ENCODE measurements at regions not wholly inside any gene's neighbourhood (a gene's known extent, or its start where the extent isn't known, plus 50 kb on each side); places are given as distances from the start of the nearest gene placed in this dataset.
A peak's percentile ranks its signal among the peaks of the same experiment; 100 is the strongest.

DNA sequence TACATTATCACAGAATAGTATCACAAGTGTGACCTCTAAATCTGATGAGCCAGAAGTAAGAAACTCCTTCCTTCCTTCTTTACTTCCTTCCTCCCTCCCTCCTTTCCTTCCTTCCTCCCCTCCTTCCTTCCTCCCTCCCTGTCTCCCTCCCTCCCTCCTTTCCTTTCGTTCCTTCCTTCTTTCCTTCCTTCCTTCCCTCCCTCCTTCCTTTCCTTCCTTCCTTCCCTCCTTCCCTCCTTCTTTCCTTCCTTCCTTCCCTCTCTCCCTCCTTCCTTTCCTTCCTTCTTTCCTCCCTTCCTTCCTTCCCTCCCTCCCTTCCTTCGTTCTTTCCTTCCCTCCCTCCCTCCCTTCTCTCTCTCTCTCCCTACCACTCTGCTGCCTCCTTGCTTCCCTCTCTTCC is 359.2 kb downstream of the OSR1 start:
- H2AFZ ChIP-seq (ENCODE audit: low read depth, low read length): no peak overlapping the region
- FAIRE-seq: peak; percentile 12
- CTCF ChIA-PET: no interaction called here

More for the DNA sequence above, 359.2 kb downstream of the OSR1 start:
- Histone ChIP-seq H3K4me2 (ENCODE audit: insufficient read depth, low read length) (no peak overlapping the region), H3K36me3 (ENCODE audit: control insufficient read depth in 2 of 2, extremely low read depth in 1 of 2, insufficient read depth in 2 of 2, low read length in 2 of 2) (no peaks in the 10 kb centered on the region), H3K4me1 (ENCODE audit: control insufficient read depth, extremely low read depth, insufficient read depth, low read length) (no peaks in the 10 kb centered on the region), H3K4me3 (replicated peaks in 1 of 3; ENCODE audit: insufficient read depth in 1 of 3, low read depth in 1 of 3, low read length in 3 of 3) (no peak overlapping the region), H3K9ac (replicated peaks; ENCODE audit: extremely low read depth, insufficient read depth, low read length) (no peak overlapping the region), H3K79me2 (ENCODE audit: control insufficient read depth, insufficient read depth, low read length) (no peaks in the 10 kb centered on the region), H4K20me1 (replicated peaks; ENCODE audit: control insufficient read depth, extremely low read depth, insufficient read depth, low read length) (no peaks in the 10 kb centered on the region), H3K27me3 (ENCODE audit: control insufficient read depth in 2 of 2, insufficient read depth in 2 of 2, low read length in 2 of 2) (no peaks in the 10 kb centered on the region), H3K27ac (ENCODE audit: insufficient read depth, low read depth, low read length) (no peak overlapping the region), H3K9me1 (replicated peaks; ENCODE audit: control insufficient read depth, extremely low read depth, insufficient read depth, low read length) (no peaks in the 10 kb centered on the region), H3K9me3 (replicated peaks; ENCODE audit: control insufficient read depth, insufficient read depth, low read length) (no peaks in the 10 kb centered on the region)
- no TSS peak for BruUV-seq (replicated peaks)
- intact Hi-C loops (cut with micrococcal nuclease): no loop called here
- POLR2A ChIA-PET: no interaction called here
- TF ChIP-seq JUN (IDR thresholded peaks at IDR 0.05; ENCODE audit: borderline replicate concordance, insufficient read depth, insufficient read length, low read depth) (no peak), POLR2A (IDR thresholded peaks at IDR 0.05; ENCODE audit: low read depth, low read length) (no peak), EZH2 (IDR thresholded peaks at IDR 0.05; ENCODE audit: borderline replicate concordance, low read depth, low read length, severe bottlenecking) (no peak), GATA2 (IDR thresholded peaks at IDR 0.05; ENCODE audit: insufficient read depth, insufficient read length, low read depth, low read length) (no peak), MAX (IDR thresholded peaks at IDR 0.05; ENCODE audit: insufficient read depth, insufficient read length) (no peak), MYC (IDR thresholded peaks at IDR 0.05; ENCODE audit: low read depth, low read length) (no peak), POLR2AphosphoS5 (IDR thresholded peaks at IDR 0.05; ENCODE audit: insufficient read depth, low read depth, low read length) (no peak)
- TF ChIP-seq, protein P1, sequence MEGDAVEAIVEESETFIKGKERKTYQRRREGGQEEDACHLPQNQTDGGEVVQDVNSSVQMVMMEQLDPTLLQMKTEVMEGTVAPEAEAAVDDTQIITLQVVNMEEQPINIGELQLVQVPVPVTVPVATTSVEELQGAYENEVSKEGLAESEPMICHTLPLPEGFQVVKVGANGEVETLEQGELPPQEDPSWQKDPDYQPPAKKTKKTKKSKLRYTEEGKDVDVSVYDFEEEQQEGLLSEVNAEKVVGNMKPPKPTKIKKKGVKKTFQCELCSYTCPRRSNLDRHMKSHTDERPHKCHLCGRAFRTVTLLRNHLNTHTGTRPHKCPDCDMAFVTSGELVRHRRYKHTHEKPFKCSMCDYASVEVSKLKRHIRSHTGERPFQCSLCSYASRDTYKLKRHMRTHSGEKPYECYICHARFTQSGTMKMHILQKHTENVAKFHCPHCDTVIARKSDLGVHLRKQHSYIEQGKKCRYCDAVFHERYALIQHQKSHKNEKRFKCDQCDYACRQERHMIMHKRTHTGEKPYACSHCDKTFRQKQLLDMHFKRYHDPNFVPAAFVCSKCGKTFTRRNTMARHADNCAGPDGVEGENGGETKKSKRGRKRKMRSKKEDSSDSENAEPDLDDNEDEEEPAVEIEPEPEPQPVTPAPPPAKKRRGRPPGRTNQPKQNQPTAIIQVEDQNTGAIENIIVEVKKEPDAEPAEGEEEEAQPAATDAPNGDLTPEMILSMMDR (IDR thresholded peaks at IDR 0.05; ENCODE audit: extremely low read depth in 1 of 2, insufficient read depth in 1 of 2, low read depth in 1 of 2, low read length in 2 of 2): no peak
- no peak for DNase-seq (ENCODE audit: low read depth, low spot score)
- dilution Hi-C loops (cut with MboI; ENCODE audit: extremely low pct_ligation_motif_present, low sequenced_read_pairs): no loop called here

Data from endothelial cell of umbilical vein (primary cell).